ENCODE measurements at regions not wholly inside any gene's neighbourhood (a gene's known extent, or its start where the extent isn't known, plus 50 kb on each side); places are given as distances from the start of the nearest gene placed in this dataset.

DNA sequence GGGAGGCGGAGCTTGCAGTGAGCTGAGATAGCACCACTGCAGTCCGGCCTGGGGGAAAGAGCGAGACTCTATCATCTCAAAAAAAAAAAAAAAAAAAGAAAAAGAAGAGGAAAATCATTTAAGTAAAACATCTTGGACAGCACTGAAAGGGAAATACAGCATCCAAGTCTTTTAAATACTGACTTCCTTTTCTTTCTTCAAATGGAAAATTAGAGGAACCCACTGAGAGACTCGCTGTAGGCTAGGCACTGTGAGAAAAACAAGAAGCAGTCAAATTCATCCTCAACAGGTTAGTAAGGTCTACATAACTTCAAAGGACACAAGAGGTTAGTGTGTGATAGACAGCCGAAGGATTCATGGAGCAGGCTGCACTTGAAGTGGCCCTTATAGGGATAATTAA is 243.7 kb downstream of the BLID start:
- peaks cover 0 to 13% (median 2%) of the 10 kb centered on the region in 12 donors for H3K4me1 ChIP-seq
- DNase-seq = no peak
- H3K9me3 ChIP-seq = no peaks in the 10 kb centered on the region
- 83 to 87% (median 86%) methylated on average over 5 of the region's 5 CpGs for WGBS, 4 donors
- no peaks in the 10 kb centered on the region for H3K36me3 ChIP-seq
- H3K27ac ChIP-seq = no peak overlapping the region
- no peak for TF ChIP-seq POLR2A (IDR thresholded peaks at IDR 0.05)
- no peak for TF ChIP-seq CTCF (IDR thresholded peaks at IDR 0.05)
- ATAC-seq = no peak
- no peaks in the 10 kb centered on the region for H3K27me3 ChIP-seq
- H3K4me3 ChIP-seq = no peak overlapping the region
- intact Hi-C loops (cut with DNase I) = loop anchor here in 1 of 10 donors (5.0 kb wide), 1 partner anchor 215 kb away; no protein-coding TSS in a partner anchor

GRCh38 chr11:121870206-121871045 is 245.6 kb downstream of the BLID start:
- Histone ChIP-seq H3K4me1 (peaks cover 0 to 13% (median 2%) of the 10 kb centered on the region in 12 donors), H3K9me3 (no peaks in the 10 kb centered on the region), H3K4me3 (no peak overlapping the region), H3K27ac (peak overlapping the region in 9 of 12 donors; percentile 6 to 57 (median 23)), H3K27me3 (no peaks in the 10 kb centered on the region), H3K36me3 (no peaks in the 10 kb centered on the region)
- ATAC-seq (peak; percentile 41 to 73 (median 63)), DNase-seq (peak in 1 of 5 donors; percentile 14)
- intact Hi-C loops (cut with DNase I) = loop anchor here in 1 of 10 donors (5.0 kb wide), 1 partner anchor 213 kb away; no protein-coding TSS in a partner anchor
- WGBS, 4 donors = 44 to 55% (median 48%) methylated on average over 6 of the region's 6 CpGs
- TF ChIP-seq POLR2A (IDR thresholded peaks at IDR 0.05) = no peak
- TF ChIP-seq CTCF (IDR thresholded peaks at IDR 0.05) = peak in 3 of 12 donors; percentile 9 to 18 (median 14)

DNA sequence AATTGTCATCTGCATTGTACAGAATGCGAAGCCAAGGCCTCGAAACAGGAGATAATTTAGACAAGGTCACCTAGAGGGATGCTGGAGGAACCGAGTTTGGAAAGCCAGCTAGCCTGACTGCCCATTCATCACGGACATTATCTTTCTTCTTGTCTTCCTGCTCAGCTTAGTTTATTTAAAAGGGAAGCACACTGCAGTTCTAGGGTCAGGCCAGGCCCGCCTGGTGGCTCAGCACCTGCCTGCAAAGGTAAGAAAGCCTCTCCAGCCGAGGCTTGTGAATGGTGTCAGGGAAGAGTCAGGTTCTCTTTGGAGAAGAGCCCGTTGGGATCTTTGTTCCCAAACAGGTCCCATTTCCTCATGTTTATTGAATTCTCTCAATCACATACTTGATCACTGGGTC is 246.5 kb downstream of the BLID start:
- TF ChIP-seq POLR2A (IDR thresholded peaks at IDR 0.05) (no peak), CTCF (IDR thresholded peaks at IDR 0.05) (no peak)
- 78 to 84% (median 82%) methylated on average over 7 of the region's 7 CpGs for WGBS, 4 donors
- no peaks in the 10 kb centered on the region for H3K27me3 ChIP-seq
- no peak for DNase-seq
- H3K4me1 ChIP-seq = peaks cover 0 to 13% (median 2%) of the 10 kb centered on the region in 12 donors
- no peak overlapping the region for H3K4me3 ChIP-seq
- no peaks in the 10 kb centered on the region for H3K9me3 ChIP-seq
- H3K27ac ChIP-seq = peak overlapping the region in 1 of 12 donors; percentile 57
- ATAC-seq = no peak
- intact Hi-C loops (cut with DNase I) = no loop called here
- no peaks in the 10 kb centered on the region for H3K36me3 ChIP-seq

DNA sequence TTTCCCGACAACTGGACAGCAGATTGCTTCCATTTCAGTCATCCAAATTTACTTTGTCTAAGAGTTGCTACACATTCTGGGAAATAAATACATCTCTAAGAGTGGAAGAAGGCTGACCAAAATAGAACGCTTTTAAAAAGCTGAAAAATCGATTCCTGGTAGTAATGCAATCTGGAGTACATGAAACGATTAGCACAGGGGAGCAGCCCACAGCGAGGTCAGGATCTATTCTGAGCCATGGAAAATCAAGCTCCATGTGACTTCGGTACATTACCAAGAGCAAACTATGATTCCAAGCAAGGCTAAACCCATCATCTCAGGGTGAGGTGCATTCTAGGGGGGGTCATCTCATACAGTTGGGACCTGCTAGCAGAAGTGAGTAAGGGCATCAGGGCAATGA is 249.3 kb downstream of the BLID start:
- H3K4me1 ChIP-seq = peaks cover 0 to 13% (median 2%) of the 10 kb centered on the region in 12 donors
- DNase-seq (no peak), ATAC-seq (no peak)
- no peak overlapping the region for H3K4me3 ChIP-seq
- TF ChIP-seq POLR2A (IDR thresholded peaks at IDR 0.05) (no peak), CTCF (IDR thresholded peaks at IDR 0.05) (no peak)
- H3K36me3 ChIP-seq = no peaks in the 10 kb centered on the region
- H3K27ac ChIP-seq = no peak overlapping the region
- WGBS, 4 donors = 73 to 80% (median 76%) methylated on average over 6 of the region's 6 CpGs
- intact Hi-C loops (cut with DNase I) = no loop called here
- no peaks in the 10 kb centered on the region for H3K27me3 ChIP-seq
- peaks cover 0 to 19% (median 0%) of the 10 kb centered on the region in 12 donors for H3K9me3 ChIP-seq
